ENCODE measurements at regions not wholly inside any gene's neighbourhood (a gene's known extent, or its start where the extent isn't known, plus 50 kb on each side); places are given as distances from the start of the nearest gene placed in this dataset.
"Not testable (repeated sequence)": the region's sequence is repeated elsewhere in the genome, so short reads cannot be mapped to it uniquely, and the experiment has no call there.

DNA sequence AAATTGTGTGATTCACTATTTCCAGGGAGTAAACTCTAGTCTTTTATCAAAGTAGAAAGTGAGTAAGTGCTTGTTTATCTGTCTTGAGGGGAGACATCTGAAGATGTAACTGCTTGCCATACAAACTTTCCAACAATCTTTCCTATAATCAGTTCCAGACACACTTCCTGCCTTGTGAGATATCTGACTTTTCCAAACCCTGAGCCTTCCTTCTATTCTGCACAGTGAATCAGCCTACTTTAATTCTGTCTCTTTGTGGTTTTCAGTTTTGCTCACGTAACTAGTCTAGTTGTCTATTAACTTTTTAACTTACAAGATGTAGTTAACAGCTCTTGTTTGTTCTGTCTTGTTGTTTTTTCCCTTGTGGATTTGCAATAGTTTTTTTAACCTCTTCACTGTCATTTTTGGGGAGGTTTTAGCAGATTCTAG is 947.8 kb downstream of the C4orf33 start:
- no peaks in the 10 kb centered on the region for H3K36me3 Mint-ChIP-seq (ENCODE audit: low read depth)
- H3K4me3 Mint-ChIP-seq = no peak overlapping the region
- no peak overlapping the region for H3K27ac Mint-ChIP-seq
- CTCF ChIA-PET = no interaction called here
- DNase-seq = no peak
- no peaks in the 10 kb centered on the region for H3K27me3 Mint-ChIP-seq (ENCODE audit: low read depth)
- POLR2A ChIA-PET = no interaction called here
- no peaks in the 10 kb centered on the region for H3K4me1 Mint-ChIP-seq (ENCODE audit: low read depth)
- no peak for ATAC-seq
- H3K9me3 Mint-ChIP-seq (ENCODE audit: insufficient read depth) = no peaks in the 10 kb centered on the region

- no peaks in the 10 kb centered on the region for H3K27me3 Mint-ChIP-seq (ENCODE audit: low read depth)
- no peaks in the 10 kb centered on the region for H3K36me3 Mint-ChIP-seq (ENCODE audit: low read depth)
- ATAC-seq = no peak
- ChIA-PET POLR2A (no interaction called here), CTCF (no interaction called here)
- H3K4me3 Mint-ChIP-seq = no peak overlapping the region
- H3K27ac Mint-ChIP-seq = no peak overlapping the region
- H3K4me1 Mint-ChIP-seq (ENCODE audit: low read depth) = no peaks in the 10 kb centered on the region
- no peak for DNase-seq
- H3K9me3 Mint-ChIP-seq (ENCODE audit: insufficient read depth) = no peaks in the 10 kb centered on the region
Observed at GRCh38 chr4:130044788-130045531, 949.0 kb downstream of the C4orf33 start.

- Mint-ChIP-seq H3K27ac (no peak overlapping the region), H3K4me3 (no peak overlapping the region), H3K36me3 (ENCODE audit: low read depth) (no peaks in the 10 kb centered on the region), H3K9me3 (ENCODE audit: insufficient read depth) (peaks cover 7% of the 10 kb centered on the region), H3K4me1 (ENCODE audit: low read depth) (no peaks in the 10 kb centered on the region), H3K27me3 (ENCODE audit: low read depth) (no peaks in the 10 kb centered on the region)
- ATAC-seq (no peak), DNase-seq (no peak)
- ChIA-PET CTCF (no interaction called here), POLR2A (no interaction called here)
Observed at GRCh38 chr4:130053723-130054122, 957.8 kb downstream of the C4orf33 start.

DNA sequence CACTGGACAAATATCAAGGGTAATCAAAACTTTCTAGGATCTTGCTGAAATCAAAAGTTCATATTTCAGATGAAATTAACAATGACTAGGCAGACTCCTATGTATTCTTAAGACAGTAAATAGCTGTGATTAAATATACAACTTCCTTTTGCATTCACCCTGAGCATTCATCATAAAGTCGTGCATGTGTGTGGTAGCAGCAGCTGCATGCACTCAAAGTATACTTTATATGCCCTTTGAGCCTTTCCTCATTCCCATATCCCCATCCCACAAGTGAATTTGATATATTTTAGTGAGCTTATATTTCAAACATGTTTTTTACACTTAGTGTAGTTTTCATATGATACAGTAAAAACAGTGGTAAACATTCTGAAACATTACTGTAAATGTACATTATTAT is 959.0 kb downstream of the C4orf33 start:
- no peaks in the 10 kb centered on the region for H3K36me3 Mint-ChIP-seq (ENCODE audit: low read depth)
- H3K4me3 Mint-ChIP-seq = no peak overlapping the region
- no peak overlapping the region for H3K27ac Mint-ChIP-seq
- H3K27me3 Mint-ChIP-seq (ENCODE audit: low read depth) = no peaks in the 10 kb centered on the region
- H3K9me3 Mint-ChIP-seq (ENCODE audit: insufficient read depth) = peaks cover 7% of the 10 kb centered on the region
- H3K4me1 Mint-ChIP-seq (ENCODE audit: low read depth) = no peaks in the 10 kb centered on the region
- no peak for DNase-seq
- POLR2A ChIA-PET = no interaction called here
- ATAC-seq = no peak
- CTCF ChIA-PET = no interaction called here

GRCh38 chr4:130056286-130056685 is 960.3 kb downstream of the C4orf33 start:
- DNase-seq = no peak
- Mint-ChIP-seq H3K4me1 (ENCODE audit: low read depth) (no peaks in the 10 kb centered on the region), H3K27ac (no peak overlapping the region), H3K9me3 (ENCODE audit: insufficient read depth) (peaks cover 7% of the 10 kb centered on the region), H3K27me3 (ENCODE audit: low read depth) (no peaks in the 10 kb centered on the region), H3K36me3 (ENCODE audit: low read depth) (no peaks in the 10 kb centered on the region), H3K4me3 (no peak overlapping the region)
- POLR2A ChIA-PET = no interaction called here
- no peak for ATAC-seq
- CTCF ChIA-PET = no interaction called here

DNA sequence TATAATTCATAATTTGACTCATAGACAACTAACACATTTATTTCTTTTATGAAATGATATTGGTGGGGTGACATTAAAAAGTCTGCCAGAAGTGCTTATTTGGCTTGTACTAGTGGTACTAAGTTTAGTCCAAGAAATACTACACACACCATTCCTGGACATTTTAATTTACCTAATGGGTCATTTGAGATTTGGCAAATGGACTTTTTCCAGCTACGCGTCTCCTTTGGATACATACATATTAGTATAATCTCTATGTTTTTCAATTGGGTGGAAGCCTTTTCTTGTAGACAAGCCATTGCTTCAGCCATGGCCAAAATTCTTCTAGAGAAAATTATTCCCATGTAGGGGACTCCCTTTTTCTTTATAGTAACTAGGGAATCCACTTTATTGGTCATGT is 968.5 kb downstream of the C4orf33 start:
- H3K27ac Mint-ChIP-seq = no peak overlapping the region
- no peak overlapping the region for H3K4me3 Mint-ChIP-seq
- H3K9me3 Mint-ChIP-seq (ENCODE audit: insufficient read depth) = no peaks in the 10 kb centered on the region
- CTCF ChIA-PET = no interaction called here
- H3K36me3 Mint-ChIP-seq (ENCODE audit: low read depth) = no peaks in the 10 kb centered on the region
- POLR2A ChIA-PET = no interaction called here
- no peaks in the 10 kb centered on the region for H3K27me3 Mint-ChIP-seq (ENCODE audit: low read depth)
- ATAC-seq (no peak), DNase-seq (no peak)
- H3K4me1 Mint-ChIP-seq (ENCODE audit: low read depth) = no peaks in the 10 kb centered on the region

DNA sequence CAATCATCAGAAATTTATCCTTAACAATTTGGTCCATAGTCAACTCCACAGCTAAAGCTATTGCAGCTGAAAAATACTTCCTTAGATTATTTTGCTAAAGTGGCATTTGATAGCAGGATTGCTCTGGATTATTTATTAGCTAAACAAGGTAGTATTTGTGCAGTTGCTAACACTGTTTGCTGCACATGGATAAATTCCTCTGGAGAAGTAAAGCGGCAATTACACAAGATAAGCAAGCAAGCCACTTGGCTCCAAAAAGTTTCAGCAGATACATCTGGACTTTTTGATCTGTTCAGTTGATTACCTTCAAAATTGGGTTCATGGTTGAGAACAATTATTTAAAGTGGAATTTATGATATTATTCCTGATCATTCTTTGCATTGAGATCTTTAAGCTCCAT is 971.5 kb downstream of the C4orf33 start:
- no peaks in the 10 kb centered on the region for H3K36me3 Mint-ChIP-seq (ENCODE audit: low read depth)
- POLR2A ChIA-PET = no interaction called here
- no peaks in the 10 kb centered on the region for H3K9me3 Mint-ChIP-seq (ENCODE audit: insufficient read depth)
- DNase-seq = no peak
- no peak for ATAC-seq
- no peak overlapping the region for H3K4me3 Mint-ChIP-seq
- no peaks in the 10 kb centered on the region for H3K27me3 Mint-ChIP-seq (ENCODE audit: low read depth)
- H3K4me1 Mint-ChIP-seq (ENCODE audit: low read depth) = no peaks in the 10 kb centered on the region
- CTCF ChIA-PET = no interaction called here
- no peak overlapping the region for H3K27ac Mint-ChIP-seq

DNA sequence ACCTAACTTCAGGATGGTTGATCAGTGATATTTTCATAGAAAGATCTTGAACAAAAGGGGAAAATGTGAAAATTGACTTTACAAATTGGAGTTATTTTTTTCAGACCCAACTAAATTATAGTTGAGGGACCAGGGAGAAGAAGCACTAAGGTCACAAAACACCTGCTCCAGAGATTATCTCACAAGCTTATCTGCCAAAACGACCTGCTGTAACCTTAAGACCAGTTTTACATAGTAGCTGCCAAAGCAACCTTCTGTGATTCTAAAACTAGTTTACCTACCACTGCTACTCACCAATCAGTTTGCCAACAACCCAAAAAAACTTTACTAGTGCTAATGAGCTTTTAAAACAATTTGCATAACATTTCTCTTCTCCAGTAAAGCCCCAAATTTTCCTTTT is 972.1 kb downstream of the C4orf33 start:
- Mint-ChIP-seq H3K27me3 (ENCODE audit: low read depth) (no peaks in the 10 kb centered on the region), H3K27ac (no peak overlapping the region), H3K4me3 (no peak overlapping the region), H3K9me3 (ENCODE audit: insufficient read depth) (no peaks in the 10 kb centered on the region), H3K36me3 (ENCODE audit: low read depth) (no peaks in the 10 kb centered on the region), H3K4me1 (ENCODE audit: low read depth) (no peaks in the 10 kb centered on the region)
- DNase-seq = no peak
- ChIA-PET CTCF (no interaction called here), POLR2A (no interaction called here)
- ATAC-seq = no peak

DNA sequence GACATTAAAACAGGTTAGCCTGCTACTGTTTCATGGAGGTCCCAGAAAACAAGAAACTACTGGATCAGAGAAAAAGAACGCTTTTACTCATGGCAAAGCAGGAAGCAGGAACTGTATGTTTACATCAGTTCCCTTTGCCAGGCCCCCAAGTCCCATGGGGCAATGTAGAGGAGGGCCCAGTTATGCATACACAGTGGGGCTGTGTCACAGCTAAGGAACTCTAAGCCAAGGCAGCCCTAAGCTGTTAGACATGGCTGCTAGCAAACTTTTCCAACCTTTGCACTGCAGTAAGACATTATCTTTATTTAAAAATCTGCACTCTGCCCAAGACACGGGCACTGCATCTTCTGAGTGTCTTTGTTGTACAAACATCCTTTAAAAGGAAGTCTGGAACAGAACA is 975.8 kb downstream of the C4orf33 start:
- ChIA-PET CTCF (no interaction called here), POLR2A (no interaction called here)
- no peak for ATAC-seq
- no peaks in the 10 kb centered on the region for H3K27me3 Mint-ChIP-seq (ENCODE audit: low read depth)
- H3K4me3 Mint-ChIP-seq = no peak overlapping the region
- DNase-seq = no peak
- no peaks in the 10 kb centered on the region for H3K9me3 Mint-ChIP-seq (ENCODE audit: insufficient read depth)
- H3K4me1 Mint-ChIP-seq (ENCODE audit: low read depth) = no peaks in the 10 kb centered on the region
- H3K27ac Mint-ChIP-seq = no peak overlapping the region
- H3K36me3 Mint-ChIP-seq (ENCODE audit: low read depth) = no peaks in the 10 kb centered on the region

GRCh38 chr4:130073145-130073790 is 977.3 kb downstream of the C4orf33 start:
- ChIA-PET CTCF (no interaction called here), POLR2A (no interaction called here)
- no peak for ATAC-seq
- Mint-ChIP-seq H3K9me3 (ENCODE audit: insufficient read depth) (no peaks in the 10 kb centered on the region), H3K27ac (no peak overlapping the region), H3K4me1 (ENCODE audit: low read depth) (no peaks in the 10 kb centered on the region), H3K27me3 (ENCODE audit: low read depth) (no peaks in the 10 kb centered on the region), H3K36me3 (ENCODE audit: low read depth) (no peaks in the 10 kb centered on the region), H3K4me3 (no peak overlapping the region)
- no peak for DNase-seq

GRCh38 chr4:130074096-130074495 is 978.1 kb downstream of the C4orf33 start:
- Mint-ChIP-seq H3K9me3 (ENCODE audit: insufficient read depth) (no peaks in the 10 kb centered on the region), H3K36me3 (ENCODE audit: low read depth) (no peaks in the 10 kb centered on the region), H3K4me1 (ENCODE audit: low read depth) (no peaks in the 10 kb centered on the region), H3K4me3 (no peak overlapping the region), H3K27me3 (ENCODE audit: low read depth) (no peaks in the 10 kb centered on the region), H3K27ac (no peak overlapping the region)
- ChIA-PET POLR2A (no interaction called here), CTCF (no interaction called here)
- no peak for DNase-seq
- no peak for ATAC-seq

DNA sequence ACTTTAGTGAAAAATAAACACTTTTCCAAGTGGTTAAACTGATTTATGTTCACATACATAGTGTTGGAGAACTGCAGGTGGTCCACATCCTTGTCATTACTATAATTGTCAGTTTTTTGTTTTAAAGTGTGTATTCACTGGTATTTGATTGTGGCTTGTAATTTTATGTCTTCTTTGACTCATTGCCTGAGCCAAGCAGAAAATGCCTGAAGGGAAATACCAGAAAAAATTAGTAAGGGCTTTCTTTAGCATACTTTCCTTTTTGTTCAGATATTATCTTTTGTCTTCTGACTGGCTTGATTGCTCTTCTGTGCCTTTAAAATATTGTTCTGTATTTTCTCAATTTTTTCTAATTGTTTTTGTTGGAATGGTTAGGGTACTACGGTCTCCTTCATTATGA is 981.3 kb downstream of the C4orf33 start:
- no peak for ATAC-seq
- Mint-ChIP-seq H3K27ac (no peak overlapping the region), H3K4me1 (ENCODE audit: low read depth) (no peaks in the 10 kb centered on the region), H3K27me3 (ENCODE audit: low read depth) (no peaks in the 10 kb centered on the region), H3K36me3 (ENCODE audit: low read depth) (no peaks in the 10 kb centered on the region), H3K9me3 (ENCODE audit: insufficient read depth) (no peaks in the 10 kb centered on the region), H3K4me3 (no peak overlapping the region)
- ChIA-PET POLR2A (no interaction called here), CTCF (no interaction called here)
- DNase-seq = no peak

- H3K36me3 Mint-ChIP-seq (ENCODE audit: low read depth); POLR2A ChIA-PET; CTCF ChIA-PET; DNase-seq; H3K4me3 Mint-ChIP-seq; H3K9me3 Mint-ChIP-seq (ENCODE audit: insufficient read depth); H3K27me3 Mint-ChIP-seq (ENCODE audit: low read depth); H3K27ac Mint-ChIP-seq; ATAC-seq; H3K4me1 Mint-ChIP-seq (ENCODE audit: low read depth): not testable (repeated sequence)
Observed at GRCh38 chr4:130079027-130079426, 983.1 kb downstream of the C4orf33 start.
